ENCODE measurements at regions not wholly inside any gene's neighbourhood (a gene's known extent, or its start where the extent isn't known, plus 50 kb on each side); places are given as distances from the start of the nearest gene placed in this dataset.

- no peak for DNase-seq (ENCODE audit: low read depth, low spot score)
- no peaks in the 10 kb centered on the region for H3K4me1 ChIP-seq (ENCODE audit: control insufficient read depth, extremely low read depth, insufficient read depth, low read length)
- TF ChIP-seq GATA2 (IDR thresholded peaks at IDR 0.05; ENCODE audit: insufficient read depth, insufficient read length, low read depth, low read length) (no peak), CTCF (IDR thresholded peaks at IDR 0.05; ENCODE audit: extremely low read depth in 1 of 2, insufficient read depth in 1 of 2, low read depth in 1 of 2, low read length in 2 of 2) (no peak), MYC (IDR thresholded peaks at IDR 0.05; ENCODE audit: low read depth, low read length) (no peak), POLR2AphosphoS5 (IDR thresholded peaks at IDR 0.05; ENCODE audit: insufficient read depth, low read depth, low read length) (no peak), POLR2A (IDR thresholded peaks at IDR 0.05; ENCODE audit: low read depth, low read length) (no peak), JUN (IDR thresholded peaks at IDR 0.05; ENCODE audit: borderline replicate concordance, insufficient read depth, insufficient read length, low read depth) (no peak), FOS (IDR thresholded peaks at IDR 0.05; ENCODE audit: borderline replicate concordance, insufficient read depth, low read length) (no peak), EZH2 (IDR thresholded peaks at IDR 0.05; ENCODE audit: borderline replicate concordance, low read depth, low read length, severe bottlenecking) (no peak)
- TF ChIP-seq, protein P1, sequence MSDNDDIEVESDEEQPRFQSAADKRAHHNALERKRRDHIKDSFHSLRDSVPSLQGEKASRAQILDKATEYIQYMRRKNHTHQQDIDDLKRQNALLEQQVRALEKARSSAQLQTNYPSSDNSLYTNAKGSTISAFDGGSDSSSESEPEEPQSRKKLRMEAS (IDR thresholded peaks at IDR 0.05; ENCODE audit: insufficient read depth, insufficient read length): no peak
- POLR2A ChIA-PET: no interaction called here
- H3K79me2 ChIP-seq (ENCODE audit: control insufficient read depth, insufficient read depth, low read length): no peaks in the 10 kb centered on the region
- dilution Hi-C loops (cut with MboI; ENCODE audit: extremely low pct_ligation_motif_present, low sequenced_read_pairs): no loop called here
- H3K4me2 ChIP-seq (ENCODE audit: insufficient read depth, low read length): no peak overlapping the region
- no peak overlapping the region for H3K9ac ChIP-seq (replicated peaks; ENCODE audit: extremely low read depth, insufficient read depth, low read length)
- FAIRE-seq: no peak
- H3K9me1 ChIP-seq (replicated peaks; ENCODE audit: control insufficient read depth, extremely low read depth, insufficient read depth, low read length): no peaks in the 10 kb centered on the region
- BruUV-seq (replicated peaks): no TSS peak
- intact Hi-C loops (cut with micrococcal nuclease): no loop called here
- H4K20me1 ChIP-seq (replicated peaks; ENCODE audit: control insufficient read depth, extremely low read depth, insufficient read depth, low read length): no peaks in the 10 kb centered on the region
- H3K27ac ChIP-seq (ENCODE audit: insufficient read depth, low read depth, low read length): no peak overlapping the region
- no peak overlapping the region for H2AFZ ChIP-seq (ENCODE audit: low read depth, low read length)
- CTCF ChIA-PET: no interaction called here
- no peaks in the 10 kb centered on the region for H3K9me3 ChIP-seq (replicated peaks; ENCODE audit: control insufficient read depth, insufficient read depth, low read length)
- no peaks in the 10 kb centered on the region for H3K27me3 ChIP-seq (ENCODE audit: control insufficient read depth in 2 of 2, insufficient read depth in 2 of 2, low read length in 2 of 2)
- H3K36me3 ChIP-seq (ENCODE audit: control insufficient read depth in 2 of 2, extremely low read depth in 1 of 2, insufficient read depth in 2 of 2, low read length in 2 of 2): no peaks in the 10 kb centered on the region
- H3K4me3 ChIP-seq (replicated peaks in 1 of 3; ENCODE audit: insufficient read depth in 1 of 3, low read depth in 1 of 3, low read length in 3 of 3): no peak overlapping the region
Measured at GRCh38 chr20:39195582-39196021, 233.5 kb downstream of the DHX35 start.
